GM18505 (cell line): ENCODE measurements at regions not wholly inside any gene's neighbourhood (a gene's known extent, or its start where the extent isn't known, plus 50 kb on each side); places are given as distances from the start of the nearest gene placed in this dataset.
"Not testable (repeated sequence)": the region's sequence is repeated elsewhere in the genome, so short reads cannot be mapped to it uniquely, and the experiment has no call there.

Source experiments
- ATAC-seq: cut with Tn5 transposase; IDR thresholded peaks from one replicate; pipeline ENCODE4 v1.9.1; 2021; ENCODE audit not compliant: unreplicated experiment
- POLR2A ChIP-seq: IDR thresholded peaks from 4 replicates; pipeline ENCODE4 v1.6.1; 2011; ENCODE audit warnings: borderline replicate concordance; ENCODE audit not compliant: insufficient read depth, insufficient read length; ENCODE audit errors: extremely low read depth

- ATAC-seq = no peak
- no peak for TF ChIP-seq POLR2A
Measured at GRCh38 chr18:43825768-43826167, 548.5 kb upstream of the SYT4 start.

- no peak for TF ChIP-seq POLR2A
- ATAC-seq = no peak
Measured at GRCh38 chr18:43826215-43826614, 548.9 kb upstream of the SYT4 start.

- TF ChIP-seq POLR2A = no peak
- ATAC-seq = no peak
Measured at GRCh38 chr18:43827311-43827710, 550.0 kb upstream of the SYT4 start.

- no peak for TF ChIP-seq POLR2A
- ATAC-seq = no peak
Measured at GRCh38 chr18:43830303-43830702, 553.0 kb upstream of the SYT4 start.

DNA sequence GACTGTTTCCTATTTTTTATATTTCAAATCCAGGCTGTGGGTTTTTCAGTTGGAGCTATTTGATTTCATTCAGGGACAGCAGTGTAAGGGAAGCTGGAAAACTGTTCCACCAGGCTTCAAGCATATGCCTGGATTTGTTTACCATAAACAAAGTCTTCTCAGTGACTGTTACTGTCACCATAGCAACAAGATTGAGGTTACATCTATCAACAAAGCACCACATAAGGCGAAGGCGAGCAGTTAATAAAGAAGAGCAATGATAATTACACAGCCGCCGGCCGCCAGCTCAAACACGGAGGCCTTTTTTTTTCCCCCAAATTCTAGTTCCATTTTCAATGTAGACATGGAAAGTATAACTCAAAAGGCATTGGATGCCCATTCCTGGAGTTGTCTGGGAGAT lies 553.7 kb upstream of the SYT4 start:
- TF ChIP-seq POLR2A = no peak
- ATAC-seq = no peak

DNA sequence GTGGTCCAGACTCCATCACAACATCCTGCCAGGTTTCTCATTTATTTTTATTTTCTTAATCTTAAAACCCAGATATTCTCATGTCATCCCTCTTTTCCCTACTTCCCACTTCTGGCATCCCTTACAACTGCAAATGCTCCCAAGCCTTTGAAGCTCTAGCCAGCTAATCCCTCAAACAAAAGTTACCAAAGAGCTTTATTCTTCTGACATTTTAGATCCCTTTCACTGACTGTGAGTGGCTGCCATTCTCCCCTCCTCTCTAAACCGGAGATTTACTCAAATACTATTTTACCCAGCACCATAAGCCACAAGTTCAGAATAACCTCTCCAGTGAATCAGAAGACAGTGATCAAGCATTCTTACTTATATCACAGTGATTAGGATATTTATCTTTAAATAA lies 569.0 kb upstream of the SYT4 start:
- TF ChIP-seq POLR2A = no peak
- ATAC-seq = no peak

- ATAC-seq = no peak
- TF ChIP-seq POLR2A = no peak
Measured at GRCh38 chr18:43847164-43848091, 570.1 kb upstream of the SYT4 start.

GRCh38 chr18:43849831-43850230 lies 572.5 kb upstream of the SYT4 start:
- not testable (repeated sequence) for ATAC-seq

- no peak for TF ChIP-seq POLR2A
- ATAC-seq = no peak
Measured at GRCh38 chr18:43855376-43855775, 578.1 kb upstream of the SYT4 start.

GRCh38 chr18:43863180-43863579 lies 585.9 kb upstream of the SYT4 start:
- no peak for TF ChIP-seq POLR2A
- no peak for ATAC-seq

- no peak for TF ChIP-seq POLR2A
- ATAC-seq = no peak
Measured at GRCh38 chr18:43866696-43867095, 589.4 kb upstream of the SYT4 start.

DNA sequence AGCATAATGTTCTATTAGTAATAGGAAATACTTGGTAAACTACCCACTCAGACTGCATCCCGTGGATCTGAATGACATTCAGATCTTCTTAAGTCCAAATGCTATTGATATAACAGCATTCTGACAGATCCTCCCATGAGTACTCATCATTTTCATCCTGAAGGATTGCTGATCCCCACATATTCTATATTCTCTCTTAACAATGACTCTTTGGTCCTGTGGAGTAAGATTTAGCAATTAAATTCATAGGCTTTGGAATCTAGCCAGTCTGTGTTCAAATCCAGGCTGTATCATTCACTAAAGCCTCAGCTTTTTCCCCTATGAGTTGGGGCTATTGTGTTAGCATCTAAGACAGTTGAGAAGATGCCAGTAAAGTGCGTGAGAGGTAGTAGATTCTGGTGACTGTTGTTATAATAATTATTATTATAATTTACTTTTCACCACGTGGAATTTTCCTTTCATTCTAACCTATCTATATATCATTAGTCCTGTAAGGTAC lies 591.3 kb upstream of the SYT4 start:
- no peak for TF ChIP-seq POLR2A
- no peak for ATAC-seq

GRCh38 chr18:43869451-43870008 lies 592.2 kb upstream of the SYT4 start:
- no peak for TF ChIP-seq POLR2A

DNA sequence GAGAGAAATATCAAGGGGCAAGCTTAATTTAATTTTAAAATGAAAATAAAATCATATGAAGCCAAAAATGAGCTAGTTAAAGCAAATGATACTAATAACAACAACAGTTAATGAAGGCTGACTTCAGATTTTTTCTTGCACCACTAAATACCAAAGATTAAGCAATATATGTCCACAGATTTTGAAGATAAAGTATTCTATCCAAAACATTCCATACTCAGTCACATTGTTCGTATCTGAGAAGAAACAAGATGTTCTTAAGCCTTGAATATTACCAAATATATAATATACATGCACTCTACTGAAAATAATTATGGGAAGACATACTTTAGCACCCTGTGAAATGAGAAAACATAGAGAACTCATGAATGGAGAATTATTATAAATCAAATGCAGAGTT lies 593.3 kb upstream of the SYT4 start:
- no peak for ATAC-seq
- no peak for TF ChIP-seq POLR2A

More at GRCh38 chr18:43869451-43870008, 592.2 kb upstream of the SYT4 start:
- ATAC-seq = no peak
